ENCODE measurements at regions not wholly inside any gene's neighbourhood (a gene's known extent, or its start where the extent isn't known, plus 50 kb on each side); places are given as distances from the start of the nearest gene placed in this dataset.

GRCh38 chr16:60302676-60303075 lies 1568.6 kb upstream of the GOT2 start:
- no peak for TF ChIP-seq CTCF (IDR thresholded peaks at IDR 0.05)
- TF ChIP-seq POLR2A (IDR thresholded peaks at IDR 0.05), result no peak
